HEK293T (cell line): ENCODE measurements at regions not wholly inside any gene's neighbourhood (a gene's known extent, or its start where the extent isn't known, plus 50 kb on each side); places are given as distances from the start of the nearest gene placed in this dataset.

Experiments used
- CTCF ChIA-PET: fragments of 350-600 bp; formaldehyde crosslinking; extraction: SDS; loops from one replicate; lab custom pipeline; 2021; ENCODE audit warnings: antibody characterized with exemption, inconsistent platforms; lab: Yijun Ruan, JAX
- POLR2A ChIA-PET: fragments of 350-600 bp; formaldehyde crosslinking; extraction: SDS; loops from one replicate; lab custom pipeline; 2020; ENCODE audit warnings: antibody characterized with exemption, inconsistent platforms; lab: Yijun Ruan, JAX
- DNase-seq: peaks from one replicate; pipeline ENCODE4 v3.0.0; 2012; ENCODE audit warnings: mixed read lengths; ENCODE audit errors: extremely low spot score
- ARNT ChIP-seq: fragments of 450-650 bp; IDR thresholded peaks from 2 replicates; pipeline ENCODE4 v1.6.1; 2017; ENCODE audit warnings: mild to moderate bottlenecking
- BHLHE40 ChIP-seq: fragments of 450-650 bp; IDR thresholded peaks from 2 replicates; pipeline ENCODE4 v1.6.1; 2016; ENCODE audit warnings: mild to moderate bottlenecking, moderate library complexity, borderline replicate concordance
- CTBP1 ChIP-seq: fragments of 450-650 bp; IDR thresholded peaks from 2 replicates; pipeline ENCODE4 v1.6.1; 2016; ENCODE audit warnings: borderline replicate concordance
- ELF4 ChIP-seq: fragments of 450-650 bp; IDR thresholded peaks from 2 replicates; pipeline ENCODE4 v1.6.1; 2017; ENCODE audit warnings: antibody characterized with exemption
- FOXA1 ChIP-seq: fragments of 450-650 bp; IDR thresholded peaks from 2 replicates; pipeline ENCODE4 v1.6.1; 2016; ENCODE audit warnings: mild to moderate bottlenecking
- FOXK2 ChIP-seq: fragments of 450-650 bp; IDR thresholded peaks from 2 replicates; pipeline ENCODE4 v1.6.1; 2016; ENCODE audit warnings: mild to moderate bottlenecking
- FOXM1 ChIP-seq: fragments of 450-650 bp; IDR thresholded peaks from 2 replicates; pipeline ENCODE4 v1.6.1; 2017; ENCODE audit warnings: mild to moderate bottlenecking, borderline replicate concordance
- HDGF ChIP-seq: fragments of 450-650 bp; IDR thresholded peaks from 2 replicates; pipeline ENCODE4 v1.6.1; 2017; ENCODE audit warnings: antibody characterized with exemption, borderline replicate concordance
- L3MBTL2 ChIP-seq: fragments of 450-650 bp; conservative IDR thresholded peaks from 2 replicates; pipeline ENCODE4 v1.6.1; 2016; ENCODE audit warnings: mild to moderate bottlenecking
- LEF1 ChIP-seq: fragments of 450-650 bp; IDR thresholded peaks from 2 replicates; pipeline ENCODE4 v1.6.1; 2017; ENCODE audit warnings: mild to moderate bottlenecking, borderline replicate concordance
- NFRKB ChIP-seq: fragments of 450-650 bp; IDR thresholded peaks from 2 replicates; pipeline ENCODE4 v1.6.1; 2016; ENCODE audit warnings: mild to moderate bottlenecking, moderate library complexity
- SP1 ChIP-seq: fragments of 450-650 bp; IDR thresholded peaks from 2 replicates; pipeline ENCODE4 v1.6.1; 2017
- SUZ12 ChIP-seq: fragments of 450-650 bp; IDR thresholded peaks from 2 replicates; pipeline ENCODE4 v1.6.1; 2016; ENCODE audit warnings: mild to moderate bottlenecking
- TARDBP ChIP-seq: fragments of 450-650 bp; IDR thresholded peaks from 2 replicates; pipeline ENCODE4 v1.6.1; 2016
- ZNF384 ChIP-seq: fragments of 450-650 bp; IDR thresholded peaks from 2 replicates; pipeline ENCODE4 v1.6.1; 2016
- TF ChIP-seq, protein P1 (sequence below): fragments of 450-650 bp; IDR thresholded peaks from 2 replicates; pipeline ENCODE4 v1.6.1; 2016

DNA sequence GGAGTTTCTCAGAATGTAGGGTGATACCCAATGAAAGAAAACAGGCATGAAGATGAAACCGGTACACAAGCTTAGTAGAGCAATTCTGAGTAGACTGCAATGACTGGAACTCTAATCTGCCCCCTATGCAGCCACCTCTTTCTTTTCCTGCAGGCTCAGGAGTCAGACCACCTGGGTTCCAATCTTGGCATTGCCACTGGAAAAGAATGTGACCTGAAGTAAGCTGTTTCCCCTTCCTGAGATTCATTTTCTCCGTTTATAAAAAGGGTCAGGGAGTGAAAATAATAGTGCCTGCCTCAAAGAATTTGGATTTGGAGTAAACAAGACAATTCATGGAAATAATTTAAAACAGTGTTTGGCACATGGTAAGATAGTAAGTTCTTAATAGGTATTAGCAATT lies 1464.0 kb downstream of the PCDH7 start:
- CTCF ChIA-PET: no interaction called here
- DNase-seq: no peak
- TF ChIP-seq FOXA1 (no peak), CTBP1 (no peak), ZNF384 (no peak), TARDBP (no peak), SUZ12 (no peak), LEF1 (no peak), ARNT (no peak), NFRKB (no peak)
- TF ChIP-seq, protein P1, sequence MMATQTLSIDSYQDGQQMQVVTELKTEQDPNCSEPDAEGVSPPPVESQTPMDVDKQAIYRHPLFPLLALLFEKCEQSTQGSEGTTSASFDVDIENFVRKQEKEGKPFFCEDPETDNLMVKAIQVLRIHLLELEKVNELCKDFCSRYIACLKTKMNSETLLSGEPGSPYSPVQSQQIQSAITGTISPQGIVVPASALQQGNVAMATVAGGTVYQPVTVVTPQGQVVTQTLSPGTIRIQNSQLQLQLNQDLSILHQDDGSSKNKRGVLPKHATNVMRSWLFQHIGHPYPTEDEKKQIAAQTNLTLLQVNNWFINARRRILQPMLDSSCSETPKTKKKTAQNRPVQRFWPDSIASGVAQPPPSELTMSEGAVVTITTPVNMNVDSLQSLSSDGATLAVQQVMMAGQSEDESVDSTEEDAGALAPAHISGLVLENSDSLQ: no peak
- POLR2A ChIA-PET: no interaction called here

DNA sequence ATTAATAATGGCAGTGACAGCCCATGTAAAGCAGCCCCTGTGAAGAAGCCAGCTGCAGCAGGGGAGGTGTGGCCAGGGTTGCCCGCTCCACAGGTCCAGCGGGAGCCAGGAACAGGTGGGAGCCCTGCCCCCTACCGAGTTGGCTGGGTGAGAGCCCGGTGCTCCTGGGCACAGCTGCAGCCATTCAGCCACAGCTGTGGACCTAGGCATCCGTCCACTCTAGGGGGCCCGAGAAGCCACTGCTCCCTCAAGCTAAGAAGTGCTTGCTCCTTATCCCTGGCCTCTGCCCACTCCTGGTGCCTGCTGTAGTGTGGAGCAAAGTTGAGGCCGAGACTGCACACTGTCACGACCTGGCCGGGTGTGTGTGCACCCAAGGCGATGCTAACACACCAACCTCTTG lies 1469.0 kb downstream of the PCDH7 start:
- POLR2A ChIA-PET: no interaction called here
- TF ChIP-seq CTBP1 (no peak), BHLHE40 (no peak), SUZ12 (no peak), ZNF384 (no peak), ARNT (no peak), FOXM1 (no peak), HDGF (no peak), FOXK2 (no peak), ELF4 (no peak)
- TF ChIP-seq, protein P1: no peak
- no peak for DNase-seq
- CTCF ChIA-PET: no interaction called here

DNA sequence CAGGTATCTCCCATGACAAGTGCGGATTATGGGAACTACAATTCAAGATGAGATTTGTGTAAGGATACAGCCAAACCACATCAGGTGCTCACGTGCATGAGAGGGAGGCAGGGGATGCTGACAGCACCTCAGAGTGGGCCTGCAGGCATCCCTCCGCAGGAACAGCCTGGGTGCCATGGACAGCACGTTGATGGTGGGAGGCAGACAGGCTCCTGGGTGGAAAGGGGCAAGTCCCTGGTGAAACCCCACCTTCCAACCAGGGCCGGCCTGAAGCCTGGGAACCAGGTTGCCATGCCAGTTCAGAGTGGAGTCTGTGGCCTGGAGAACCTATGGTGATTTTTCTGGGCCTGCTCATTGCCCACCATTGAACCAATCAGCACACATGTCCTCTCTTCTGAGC lies 1469.6 kb downstream of the PCDH7 start:
- CTCF ChIA-PET: no interaction called here
- POLR2A ChIA-PET: no interaction called here
- TF ChIP-seq FOXA1 (no peak), HDGF (no peak), SP1 (no peak), BHLHE40 (no peak), L3MBTL2 (no peak), ZNF384 (no peak), FOXM1 (no peak), NFRKB (no peak), FOXK2 (no peak), ARNT (no peak), LEF1 (no peak), ELF4 (no peak)
- TF ChIP-seq, protein P1: no peak
- DNase-seq: no peak

DNA sequence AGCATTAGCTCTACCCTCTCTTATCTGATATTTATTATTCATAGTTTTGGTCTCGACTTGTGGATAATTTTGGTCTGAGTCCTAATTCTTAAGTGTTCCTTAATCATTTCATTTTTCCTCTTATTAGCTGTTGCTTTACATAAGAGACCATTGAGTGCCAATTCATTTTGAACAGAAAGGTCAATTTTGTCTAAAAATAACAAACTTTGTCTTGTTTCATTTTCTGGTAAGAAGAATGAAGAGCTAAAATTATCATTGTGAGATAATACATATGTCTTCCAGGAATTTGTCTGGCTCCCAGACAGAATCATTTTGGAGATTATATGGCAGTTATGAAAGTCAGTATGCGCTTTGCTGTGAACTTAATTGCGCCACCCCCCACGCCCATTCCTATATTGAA lies 1471.8 kb downstream of the PCDH7 start:
- TF ChIP-seq SP1 (no peak), LEF1 (no peak), CTBP1 (no peak), ELF4 (no peak), TARDBP (no peak)
- DNase-seq: no peak
- ChIA-PET CTCF (no interaction called here), POLR2A (no interaction called here)

DNA sequence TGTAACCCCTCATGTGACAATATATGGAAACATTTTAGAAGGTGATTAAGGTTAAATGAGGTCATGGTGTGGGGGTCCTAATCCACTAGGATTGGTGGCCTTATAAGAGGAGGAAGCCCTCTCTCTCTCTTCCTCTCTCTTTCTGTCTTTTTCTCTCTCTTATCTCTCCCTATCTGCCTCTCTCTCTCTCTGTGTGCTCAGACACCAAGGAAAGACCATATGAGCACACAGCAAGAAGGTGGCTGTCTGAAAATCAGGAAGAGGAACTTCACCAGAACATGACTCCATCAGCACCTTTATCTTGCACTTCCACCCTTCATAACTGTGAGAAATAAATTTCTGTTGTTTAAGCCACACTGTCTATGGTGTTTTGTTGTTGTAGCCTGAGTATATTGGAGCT lies 1472.2 kb downstream of the PCDH7 start:
- CTCF ChIA-PET: no interaction called here
- DNase-seq: no peak
- POLR2A ChIA-PET: no interaction called here
- no peak for TF ChIP-seq ELF4
- TF ChIP-seq CTBP1: no peak
- TF ChIP-seq SP1: no peak
- TF ChIP-seq FOXA1: no peak
- no peak for TF ChIP-seq SUZ12
- TF ChIP-seq LEF1: no peak
- no peak for TF ChIP-seq FOXK2
- TF ChIP-seq FOXM1: no peak
- no peak for TF ChIP-seq TARDBP
- TF ChIP-seq, protein P1: no peak
- no peak for TF ChIP-seq ARNT
- no peak for TF ChIP-seq HDGF
- no peak for TF ChIP-seq ZNF384
- TF ChIP-seq L3MBTL2: no peak
- TF ChIP-seq NFRKB: no peak
- TF ChIP-seq BHLHE40: no peak

DNA sequence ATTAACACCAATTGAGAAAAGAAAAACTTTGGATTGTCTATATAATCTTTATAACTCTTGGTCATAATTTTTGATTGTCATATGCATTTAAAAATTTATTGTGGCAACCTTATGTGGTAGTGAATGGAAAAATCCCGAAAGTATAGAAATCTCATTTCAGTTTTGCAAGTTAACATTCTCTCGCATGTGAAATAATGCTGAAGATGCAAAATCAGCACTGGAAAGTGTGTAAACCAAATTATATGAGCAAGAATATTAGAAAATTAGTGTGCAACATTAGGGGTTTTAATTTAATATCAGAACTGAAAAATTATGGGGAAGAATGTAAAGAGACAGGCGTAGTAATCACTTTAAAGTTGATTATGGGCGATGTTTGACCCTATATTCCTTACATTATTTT lies 1472.8 kb downstream of the PCDH7 start:
- TF ChIP-seq CTBP1 (no peak), SP1 (no peak), ELF4 (no peak), L3MBTL2 (no peak), FOXK2 (no peak), BHLHE40 (no peak), ZNF384 (no peak), FOXM1 (no peak)
- no peak for DNase-seq
- ChIA-PET CTCF (no interaction called here), POLR2A (no interaction called here)
